Fibroblast of villous mesenchyme (primary cell): ENCODE measurements at regions not wholly inside any gene's neighbourhood (a gene's known extent, or its start where the extent isn't known, plus 50 kb on each side); places are given as distances from the start of the nearest gene placed in this dataset.

Source experiments
- DNase-seq: peaks from one replicate; pipeline ENCODE4 v3.0.0-alpha.2; 2010; ENCODE audit warnings: low read depth
- H3K4me3 ChIP-seq: 2 replicates; pipeline ENCODE4 v1.5.1; 2011; ENCODE audit warnings: low read depth, mild to moderate bottlenecking, low read length
- TF ChIP-seq, protein P1 (sequence below): IDR thresholded peaks from 2 replicates; pipeline ENCODE4 v1.5.1; 2012; ENCODE audit warnings: low read depth, mild to moderate bottlenecking, low read length; ENCODE audit not compliant: insufficient read depth

- DNase-seq: no peak
- H3K4me3 ChIP-seq: no peak overlapping the region
- TF ChIP-seq, protein P1, sequence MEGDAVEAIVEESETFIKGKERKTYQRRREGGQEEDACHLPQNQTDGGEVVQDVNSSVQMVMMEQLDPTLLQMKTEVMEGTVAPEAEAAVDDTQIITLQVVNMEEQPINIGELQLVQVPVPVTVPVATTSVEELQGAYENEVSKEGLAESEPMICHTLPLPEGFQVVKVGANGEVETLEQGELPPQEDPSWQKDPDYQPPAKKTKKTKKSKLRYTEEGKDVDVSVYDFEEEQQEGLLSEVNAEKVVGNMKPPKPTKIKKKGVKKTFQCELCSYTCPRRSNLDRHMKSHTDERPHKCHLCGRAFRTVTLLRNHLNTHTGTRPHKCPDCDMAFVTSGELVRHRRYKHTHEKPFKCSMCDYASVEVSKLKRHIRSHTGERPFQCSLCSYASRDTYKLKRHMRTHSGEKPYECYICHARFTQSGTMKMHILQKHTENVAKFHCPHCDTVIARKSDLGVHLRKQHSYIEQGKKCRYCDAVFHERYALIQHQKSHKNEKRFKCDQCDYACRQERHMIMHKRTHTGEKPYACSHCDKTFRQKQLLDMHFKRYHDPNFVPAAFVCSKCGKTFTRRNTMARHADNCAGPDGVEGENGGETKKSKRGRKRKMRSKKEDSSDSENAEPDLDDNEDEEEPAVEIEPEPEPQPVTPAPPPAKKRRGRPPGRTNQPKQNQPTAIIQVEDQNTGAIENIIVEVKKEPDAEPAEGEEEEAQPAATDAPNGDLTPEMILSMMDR: no peak
These were observed 186.9 kb upstream of the LYPLAL1 start for GRCh38 chr1:218986816-218987215.

DNA sequence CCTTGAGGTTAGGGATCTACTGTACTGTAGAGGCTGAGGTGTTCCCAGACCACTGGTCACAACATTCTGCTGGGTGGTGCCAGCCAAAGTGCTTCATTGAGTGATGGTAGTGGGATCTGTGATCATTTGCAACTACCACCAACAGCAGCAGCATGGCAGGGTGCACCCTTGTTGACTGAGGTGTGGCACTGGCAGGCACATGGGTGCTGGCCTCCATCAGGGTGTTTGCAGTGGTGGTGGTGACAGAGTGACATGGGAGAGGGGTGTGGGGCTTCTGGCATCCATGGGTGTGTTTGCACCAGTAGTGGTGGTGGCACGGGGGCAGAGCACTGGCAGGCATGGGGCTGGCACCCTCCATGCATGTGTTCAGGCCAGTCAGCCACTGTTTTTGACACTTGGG is 183.7 kb upstream of the LYPLAL1 start:
- DNase-seq: no peak
- no peak overlapping the region for H3K4me3 ChIP-seq
- TF ChIP-seq, protein P1: no peak

- DNase-seq: no peak
- H3K4me3 ChIP-seq: no peak overlapping the region
- TF ChIP-seq, protein P1: no peak
These were observed 182.6 kb upstream of the LYPLAL1 start for GRCh38 chr1:218991089-218991488.

DNA sequence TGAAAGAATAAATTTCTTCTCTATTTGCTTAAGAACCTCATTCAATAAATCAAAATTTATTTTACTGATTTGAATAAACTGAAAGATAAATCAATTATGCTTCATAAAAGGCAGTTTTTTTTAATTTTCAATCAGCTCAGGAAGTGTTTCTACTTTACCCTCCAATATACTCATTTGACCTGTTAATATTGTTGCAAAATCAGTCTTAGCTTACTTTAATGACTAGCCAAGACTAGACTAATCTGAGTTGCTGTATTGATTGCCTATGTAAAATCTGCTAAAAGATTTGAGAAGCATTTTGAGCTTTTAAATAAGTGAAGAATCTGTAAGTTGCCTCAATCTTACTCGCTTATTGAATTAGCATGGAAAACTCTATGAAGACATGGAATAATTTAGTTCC is 179.1 kb upstream of the LYPLAL1 start:
- H3K4me3 ChIP-seq: no peak overlapping the region
- DNase-seq: no peak
- TF ChIP-seq, protein P1: no peak

GRCh38 chr1:218995091-218995665 is 178.5 kb upstream of the LYPLAL1 start:
- DNase-seq: no peak
- H3K4me3 ChIP-seq: no peak overlapping the region
- TF ChIP-seq, protein P1: no peak

GRCh38 chr1:218996362-218996761 is 177.3 kb upstream of the LYPLAL1 start:
- TF ChIP-seq, protein P1: peak; percentile 29
- no peak overlapping the region for H3K4me3 ChIP-seq
- DNase-seq: peak; percentile 8

- H3K4me3 ChIP-seq: no peak overlapping the region
- TF ChIP-seq, protein P1: no peak
- no peak for DNase-seq
These were observed 173.7 kb upstream of the LYPLAL1 start for GRCh38 chr1:219000005-219000404.
